GM23248 (cell line): ENCODE measurements at regions not wholly inside any gene's neighbourhood (a gene's known extent, or its start where the extent isn't known, plus 50 kb on each side); places are given as distances from the start of the nearest gene placed in this dataset.
A peak's percentile ranks its signal among the peaks of the same experiment; 100 is the strongest.

ENCODE experiments used
- DNase-seq: peaks from one replicate; pipeline ENCODE4 v3.0.0-alpha.2; 2015
- H2AFZ ChIP-seq: fragments of 200-600 bp; sonication (generic); 2 replicates; pipeline ENCODE4 v1.6.1; 2016; ENCODE audit warnings: antibody characterized with exemption
- H3F3A ChIP-seq: fragments of 200-600 bp; sonication (generic); 2 replicates; pipeline ENCODE4 v1.6.1; 2016; ENCODE audit warnings: mild to moderate bottlenecking, antibody characterized with exemption, mixed run types; ENCODE audit not compliant: insufficient read depth
- H3K27ac ChIP-seq: fragments of 200-600 bp; sonication (generic); 2 replicates; pipeline ENCODE4 v1.5.1; 2016; ENCODE audit warnings: mild to moderate bottlenecking
- H3K27me3 ChIP-seq: fragments of 200-600 bp; sonication (generic); replicated peaks from 2 replicates; pipeline ENCODE4 v1.6.1; 2016; ENCODE audit warnings: mild to moderate bottlenecking; ENCODE audit not compliant: insufficient read depth
- H3K36me3 ChIP-seq: fragments of 200-600 bp; sonication (generic); 2 replicates; pipeline ENCODE4 v1.6.1; 2016; ENCODE audit warnings: low read depth, mild to moderate bottlenecking
- H3K4me1 ChIP-seq: fragments of 200-600 bp; sonication (generic); 2 replicates; pipeline ENCODE4 v1.6.1; 2016; ENCODE audit warnings: mild to moderate bottlenecking; ENCODE audit not compliant: insufficient read depth
- H3K4me2 ChIP-seq: fragments of 200-600 bp; sonication (generic); one replicate; pipeline ENCODE4 v1.6.1; 2016; ENCODE audit warnings: mild to moderate bottlenecking; ENCODE audit not compliant: unreplicated experiment
- H3K4me3 ChIP-seq: fragments of 200-600 bp; sonication (generic); 2 replicates; pipeline ENCODE4 v1.5.1; 2016; ENCODE audit warnings: mild to moderate bottlenecking
- H3K79me2 ChIP-seq: fragments of 200-600 bp; sonication (generic); 2 replicates; pipeline ENCODE4 v1.6.1; 2016; ENCODE audit warnings: mild to moderate bottlenecking; ENCODE audit not compliant: insufficient read depth
- H3K9ac ChIP-seq: fragments of 200-600 bp; sonication (generic); 2 replicates; pipeline ENCODE4 v1.6.1; 2016; ENCODE audit warnings: mild to moderate bottlenecking
- H3K9me2 ChIP-seq: fragments of 200-600 bp; sonication (generic); 2 replicates; pipeline ENCODE4 v1.6.1; 2016; ENCODE audit warnings: mixed run types, mild to moderate bottlenecking, moderate library complexity; ENCODE audit not compliant: insufficient read depth
- H3K9me3 ChIP-seq: fragments of 200-600 bp; sonication (generic); one replicate; pipeline ENCODE4 v1.6.1; 2017; ENCODE audit warnings: low read depth
- H4K20me1 ChIP-seq: fragments of 200-600 bp; sonication (generic); 2 replicates; pipeline ENCODE4 v1.6.0; 2016; ENCODE audit not compliant: insufficient read depth
- EZH2 ChIP-seq: fragments of 200-600 bp; sonication (generic); IDR thresholded peaks from 2 replicates; pipeline ENCODE4 v1.6.1; 2018; ENCODE audit warnings: antibody characterized with exemption, mild to moderate bottlenecking; ENCODE audit not compliant: insufficient read depth, poor library complexity, severe bottlenecking
- EZH2phosphoT487 ChIP-seq: fragments of 200-600 bp; sonication (generic); IDR thresholded peaks from 2 replicates; pipeline ENCODE4 v1.6.1; 2018; ENCODE audit warnings: antibody characterized with exemption, moderate library complexity, mild to moderate bottlenecking, low read depth; ENCODE audit not compliant: insufficient read depth
- WGBS, 2 experiments: methylation state at CpG; one replicate each; pipeline ENCODE4 v1.1.6; 2015 to 2017; ENCODE audit warnings: low lambda C conversion rate in 2 of 2, low coverage in 1 of 2; ENCODE audit errors: missing lambda C conversion rate in 2 of 2; 5-methylcytosine and 5-hydroxymethylcytosine counted together
- in situ Hi-C: fragments of 300-500 bp; cut with MboI; formaldehyde crosslinking; loops from 2 replicates; pipeline ENCODE4 v1.15.0; 2020

DNA sequence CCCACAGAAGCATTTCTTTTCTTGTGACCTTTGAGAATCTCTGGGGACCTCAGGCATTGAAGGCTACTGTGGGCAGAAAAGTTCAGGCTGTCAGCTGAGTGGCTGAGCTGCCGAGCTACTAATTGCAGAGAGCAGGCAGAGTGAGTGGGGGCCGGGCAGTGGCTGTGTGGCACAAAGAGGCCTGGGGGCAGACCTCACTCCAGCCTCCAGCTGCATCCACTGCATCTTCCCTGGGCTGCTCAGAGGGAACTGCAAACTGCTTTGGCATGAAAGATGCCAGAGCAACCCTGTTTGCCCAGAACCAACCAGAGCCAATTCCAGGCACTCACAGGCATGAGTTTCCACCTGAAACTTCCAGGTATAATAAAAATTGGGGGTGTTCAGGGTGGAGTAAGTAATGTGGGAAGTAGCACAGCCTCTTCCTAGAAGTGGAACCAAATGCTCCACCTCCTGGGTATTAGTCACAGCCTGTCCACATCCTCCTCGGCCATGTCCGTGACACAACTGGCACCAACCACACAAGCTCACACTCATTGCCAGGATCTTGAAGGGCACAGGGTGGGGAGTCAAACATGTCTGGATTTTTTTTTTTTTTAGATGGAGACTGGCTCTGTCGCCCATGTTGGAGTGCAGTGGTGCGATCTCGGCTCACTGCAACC lies 548.9 kb downstream of the BNC2 start:
- Histone ChIP-seq H3K79me2 (no peaks in the 10 kb centered on the region), H3K4me1 (peaks cover 6% of the 10 kb centered on the region), H3K4me2 (no peak overlapping the region), H3K36me3 (no peaks in the 10 kb centered on the region), H4K20me1 (no peaks in the 10 kb centered on the region), H3K27me3 (no peaks in the 10 kb centered on the region), H3K27ac (peak overlapping the region; percentile 39), H3F3A (no peaks in the 10 kb centered on the region), H3K9me2 (no peaks in the 10 kb centered on the region), H3K4me3 (no peak overlapping the region), H3K9ac (0 out of 2 replicates have a peak overlapping the region, but pooled peaks have one; percentile 9), H2AFZ (peak overlapping the region; percentile 73), H3K9me3 (no peaks in the 10 kb centered on the region)
- DNase-seq = peak; percentile 84
- in situ Hi-C loops = no loop called here
- WGBS, 2 experiments = 50 to 60% methylated on average over 7 of the region's 7 CpGs
- TF ChIP-seq EZH2 (no peak), EZH2phosphoT487 (no peak)

GRCh38 chr9:16322849-16323248 lies 547.6 kb downstream of the BNC2 start:
- H3K79me2 ChIP-seq = no peaks in the 10 kb centered on the region
- H4K20me1 ChIP-seq = no peaks in the 10 kb centered on the region
- no peaks in the 10 kb centered on the region for H3F3A ChIP-seq
- in situ Hi-C loops = no loop called here
- no peaks in the 10 kb centered on the region for H3K9me3 ChIP-seq
- H3K27ac ChIP-seq = no peak overlapping the region
- H3K9me2 ChIP-seq = no peaks in the 10 kb centered on the region
- H3K4me1 ChIP-seq = peaks cover 6% of the 10 kb centered on the region
- H3K9ac ChIP-seq = no peak overlapping the region
- 74 to 75% methylated on average over 6 of the region's 6 CpGs for WGBS, 2 experiments
- H3K36me3 ChIP-seq = no peaks in the 10 kb centered on the region
- no peak overlapping the region for H2AFZ ChIP-seq
- H3K4me2 ChIP-seq = no peak overlapping the region
- DNase-seq = no peak
- TF ChIP-seq EZH2phosphoT487 (no peak), EZH2 (no peak)
- H3K27me3 ChIP-seq = no peaks in the 10 kb centered on the region
- no peak overlapping the region for H3K4me3 ChIP-seq

DNA sequence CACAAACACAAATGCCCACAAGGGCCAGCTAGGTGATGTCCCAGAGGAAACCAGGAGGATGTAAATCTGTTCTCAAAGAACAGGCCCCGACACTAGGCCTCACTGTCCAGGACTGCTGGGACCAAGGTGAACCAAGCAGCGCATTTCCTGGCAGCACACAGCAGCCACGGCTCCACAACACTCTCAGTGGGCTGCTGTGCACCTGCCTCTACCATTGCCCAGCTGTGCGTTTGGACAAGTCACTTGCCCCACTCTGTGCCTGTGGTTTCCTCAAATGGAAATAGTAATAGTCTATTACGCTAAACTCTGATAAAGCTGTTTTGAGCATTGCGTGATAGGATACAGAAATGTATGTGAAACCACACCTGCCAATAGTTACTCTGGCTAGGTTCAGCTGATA lies 544.5 kb downstream of the BNC2 start:
- peaks cover 6% of the 10 kb centered on the region for H3K4me1 ChIP-seq
- DNase-seq = no peak
- no peak for TF ChIP-seq EZH2phosphoT487
- TF ChIP-seq EZH2 = no peak
- H3K9ac ChIP-seq = no peak overlapping the region
- no peaks in the 10 kb centered on the region for H3F3A ChIP-seq
- H3K9me2 ChIP-seq = no peaks in the 10 kb centered on the region
- no peak overlapping the region for H3K27ac ChIP-seq
- no peak overlapping the region for H3K4me2 ChIP-seq
- no peak overlapping the region for H2AFZ ChIP-seq
- H3K27me3 ChIP-seq = no peaks in the 10 kb centered on the region
- H4K20me1 ChIP-seq = no peaks in the 10 kb centered on the region
- H3K4me3 ChIP-seq = no peak overlapping the region
- H3K36me3 ChIP-seq = no peaks in the 10 kb centered on the region
- in situ Hi-C loops = no loop called here
- H3K79me2 ChIP-seq = no peaks in the 10 kb centered on the region
- no peaks in the 10 kb centered on the region for H3K9me3 ChIP-seq
- 92% methylated on average over 6 of the region's 6 CpGs for WGBS, 2 experiments

DNA sequence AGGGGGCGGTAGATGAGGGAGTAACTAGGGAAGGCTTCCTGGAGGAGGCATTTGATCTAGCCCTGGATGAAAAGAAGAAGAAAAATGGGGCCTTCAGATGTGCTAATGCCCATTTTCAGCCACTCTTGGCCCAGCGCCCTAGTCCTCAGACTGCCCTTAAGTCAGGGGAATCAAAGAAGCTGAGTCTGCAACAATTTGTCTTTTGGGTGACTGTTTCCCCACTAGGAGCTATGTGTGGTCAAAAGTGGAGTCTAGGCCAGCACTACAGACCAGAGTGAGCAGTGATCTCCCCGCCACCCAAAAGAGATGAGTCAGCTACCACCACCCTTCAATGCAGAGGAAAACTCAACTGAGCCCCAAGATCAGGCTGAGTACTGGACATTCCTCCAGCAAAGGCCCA lies 542.1 kb downstream of the BNC2 start:
- 94 to 96% methylated on average over 3 of the region's 3 CpGs for WGBS, 2 experiments
- DNase-seq = no peak
- no peak overlapping the region for H3K4me2 ChIP-seq
- TF ChIP-seq EZH2 = no peak
- no peak for TF ChIP-seq EZH2phosphoT487
- H3K9ac ChIP-seq = no peak overlapping the region
- H3K9me2 ChIP-seq = no peaks in the 10 kb centered on the region
- H3K9me3 ChIP-seq = no peaks in the 10 kb centered on the region
- no peaks in the 10 kb centered on the region for H3K27me3 ChIP-seq
- no peaks in the 10 kb centered on the region for H3F3A ChIP-seq
- no peak overlapping the region for H3K4me3 ChIP-seq
- no peaks in the 10 kb centered on the region for H3K79me2 ChIP-seq
- no peak overlapping the region for H2AFZ ChIP-seq
- no peaks in the 10 kb centered on the region for H3K4me1 ChIP-seq
- H4K20me1 ChIP-seq = no peaks in the 10 kb centered on the region
- in situ Hi-C loops = no loop called here
- H3K36me3 ChIP-seq = no peaks in the 10 kb centered on the region
- no peak overlapping the region for H3K27ac ChIP-seq
